Stimulated activated CD4-positive, alpha-beta T cell treated with anti-CD3 and anti-CD28 coated beads, Interleukin-2, amount 100 ng/mL, for 4 hours (primary cell): ENCODE measurements at regions not wholly inside any gene's neighbourhood (a gene's known extent, or its start where the extent isn't known, plus 50 kb on each side); places are given as distances from the start of the nearest gene placed in this dataset.

Experiments
- DNase-seq: peaks from one replicate; pipeline ENCODE4 v3.0.0-alpha.2; 2020; ENCODE audit warnings: low read depth

DNA sequence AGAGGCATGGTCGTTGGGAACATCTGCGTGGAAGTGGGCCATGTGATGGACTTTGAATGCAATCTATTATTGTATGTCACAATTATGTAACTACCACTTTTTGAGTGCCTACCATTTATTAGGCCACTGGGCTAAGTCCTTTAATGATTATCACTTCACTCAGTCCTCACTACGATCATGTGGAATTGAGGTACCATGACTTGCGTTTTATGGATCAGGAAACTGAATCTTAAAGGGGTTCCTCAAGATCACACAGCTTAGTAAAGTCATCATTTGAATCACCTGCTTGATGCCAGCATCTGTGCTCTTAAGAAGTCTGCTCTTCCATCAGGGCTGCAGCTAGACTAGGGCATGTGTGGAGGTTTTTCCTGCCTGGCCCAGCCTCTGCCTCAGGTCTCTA lies 136.7 kb downstream of the DAD1 start:
- DNase-seq: no peak

DNA sequence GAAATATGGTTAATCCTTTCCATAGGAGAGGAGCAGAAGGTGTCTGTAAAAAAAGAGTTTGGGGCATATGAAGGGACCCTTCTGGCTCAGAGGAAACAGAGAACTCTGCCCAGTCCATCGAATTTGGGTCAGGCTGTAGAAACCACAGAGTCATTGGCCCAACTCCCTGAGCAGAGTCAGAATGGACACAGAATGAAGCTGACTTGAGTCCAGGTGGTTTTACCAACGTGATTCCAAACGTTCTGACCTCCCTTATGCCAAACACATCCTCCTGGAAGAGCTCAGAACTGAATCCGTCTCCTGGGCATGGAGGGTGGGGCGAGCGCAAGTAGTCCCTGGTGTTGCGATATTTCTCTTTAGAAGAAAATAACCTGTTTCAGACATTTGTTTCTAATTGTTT lies 138.8 kb downstream of the DAD1 start:
- no peak for DNase-seq

DNA sequence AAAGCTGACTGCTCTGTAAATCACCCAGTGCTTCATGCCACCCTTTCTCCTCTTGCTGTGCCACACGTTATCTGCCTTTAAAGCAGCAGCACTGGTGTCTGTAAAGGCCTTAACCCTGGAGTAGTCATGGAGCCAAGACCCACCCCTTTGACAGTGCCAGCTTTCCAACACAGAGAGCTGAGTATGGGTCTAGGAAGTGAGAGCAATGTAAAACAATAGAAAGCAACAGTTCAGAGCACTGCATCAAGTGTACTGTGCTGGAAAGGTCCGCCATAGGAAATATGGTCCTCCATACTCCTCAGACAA lies 139.5 kb downstream of the DAD1 start:
- DNase-seq: no peak

DNA sequence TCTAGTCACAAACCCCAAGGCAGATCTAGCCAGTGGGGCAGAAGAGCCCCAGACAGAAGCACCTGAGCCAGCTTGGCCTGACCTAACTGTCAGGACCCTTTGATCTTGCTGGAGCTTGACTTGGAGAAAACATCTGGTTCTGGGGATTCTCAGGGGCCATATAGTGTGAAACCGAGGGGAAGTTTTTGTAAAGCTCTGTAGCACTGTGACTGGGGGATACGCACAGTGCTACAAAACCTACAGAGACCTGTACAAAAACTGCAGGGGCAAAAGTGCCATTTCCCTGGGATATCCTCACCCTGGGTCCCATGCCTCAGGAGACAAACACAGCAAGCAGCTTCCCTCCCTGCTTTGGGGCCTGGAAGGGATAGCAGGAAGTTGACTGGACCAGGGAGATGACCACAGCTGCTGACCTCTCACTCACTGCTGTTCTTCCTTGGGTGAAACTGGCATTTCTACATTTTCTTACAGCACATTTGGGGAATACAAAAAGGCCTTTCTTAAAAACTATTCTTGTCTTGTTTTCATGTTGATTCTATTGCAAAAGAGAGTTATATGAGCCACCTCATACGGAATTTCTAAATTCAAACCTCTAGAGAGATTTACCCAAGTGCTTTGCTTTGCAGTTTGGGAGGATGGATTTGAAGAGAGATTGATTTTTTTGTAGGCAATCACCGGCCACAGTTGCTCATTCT lies 140.0 kb downstream of the DAD1 start:
- no peak for DNase-seq

DNA sequence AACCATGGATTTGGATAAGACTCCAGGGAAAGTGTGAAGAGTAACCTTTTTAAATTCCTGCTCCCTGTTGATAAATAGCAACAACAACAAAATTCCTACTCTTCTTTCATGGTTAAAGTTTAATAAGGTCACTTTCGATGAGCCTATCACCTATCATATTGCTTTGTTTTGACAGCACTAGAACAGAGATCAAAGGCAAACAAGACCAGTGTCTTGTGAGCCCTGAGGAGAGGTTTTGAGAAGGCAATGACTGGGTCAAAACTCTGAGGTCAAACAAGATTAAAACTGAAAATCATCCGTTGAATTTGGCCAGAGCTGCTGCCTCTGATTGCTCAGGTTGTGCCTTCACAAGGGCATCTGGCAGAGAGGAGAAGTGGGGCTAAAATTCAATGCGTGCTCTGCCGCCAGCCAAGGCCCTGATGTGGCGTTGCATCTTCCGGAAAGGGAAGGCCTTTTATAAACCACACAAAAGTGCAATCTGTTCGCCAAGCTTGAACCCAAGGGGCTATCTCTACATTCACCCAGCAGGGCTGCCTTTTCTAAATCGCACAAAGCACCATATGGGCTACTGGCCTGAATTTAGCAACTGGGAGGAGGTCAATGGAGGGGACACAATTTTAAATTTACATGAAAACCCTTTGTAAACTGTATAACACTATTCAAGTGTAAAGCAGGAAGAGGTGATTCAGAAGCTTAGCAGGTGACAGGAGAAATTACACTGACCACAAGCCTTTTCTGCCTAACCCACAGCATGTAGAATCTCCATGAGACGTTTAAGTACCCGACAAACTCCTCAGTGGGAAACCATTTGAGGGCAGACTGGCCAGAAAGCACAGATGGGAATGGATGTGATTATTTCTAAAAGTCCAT lies 140.8 kb downstream of the DAD1 start:
- DNase-seq: no peak

DNA sequence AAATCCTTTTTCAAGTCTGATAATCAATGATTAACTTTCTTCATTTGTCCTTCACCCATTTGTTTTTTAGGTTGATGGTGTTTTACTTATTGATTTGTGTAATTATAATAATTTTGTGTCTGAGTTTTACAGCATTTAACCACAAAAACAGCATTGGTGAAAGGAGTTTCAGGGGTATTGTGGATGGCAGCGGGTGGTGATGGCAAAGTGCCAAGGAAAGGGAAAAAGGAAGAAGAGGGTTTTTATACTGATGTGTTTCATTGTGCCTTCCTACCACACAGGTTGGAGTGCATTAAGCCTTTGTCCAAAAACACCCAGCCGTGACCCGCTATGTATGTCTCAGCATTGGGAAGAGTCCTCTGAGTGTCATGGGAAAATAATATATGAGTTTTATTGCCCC lies 150.3 kb downstream of the DAD1 start:
- DNase-seq: no peak

DNA sequence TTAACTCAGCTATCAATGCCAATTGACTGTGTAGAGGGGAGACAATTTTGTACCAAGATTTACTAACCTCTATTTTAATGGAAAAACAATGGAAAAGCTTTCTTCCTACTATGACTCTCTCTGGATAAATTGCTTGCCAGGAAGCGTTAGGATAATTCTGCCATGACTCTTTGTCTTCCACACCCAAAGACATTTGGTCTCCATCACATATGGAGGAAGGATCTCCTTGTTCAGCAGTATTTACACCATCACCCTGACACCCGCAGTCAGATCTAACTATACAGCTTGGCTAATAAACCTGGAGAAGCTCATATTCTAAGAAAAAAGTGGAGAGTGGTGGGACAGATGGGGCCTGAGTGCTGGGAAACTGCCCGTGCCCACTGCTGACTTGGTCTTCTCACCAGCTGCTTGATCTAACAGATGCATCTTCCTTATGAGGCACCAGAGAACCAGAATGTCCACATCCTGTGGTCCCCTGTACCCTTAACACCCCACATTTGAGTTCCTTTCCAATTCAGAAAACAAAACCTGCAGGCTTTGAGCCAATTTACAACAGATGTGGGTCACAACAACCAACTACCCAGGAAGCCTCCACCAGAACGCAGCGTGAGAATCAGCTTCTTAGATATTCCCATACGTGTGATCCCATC lies 154.0 kb downstream of the DAD1 start:
- DNase-seq: no peak

DNA sequence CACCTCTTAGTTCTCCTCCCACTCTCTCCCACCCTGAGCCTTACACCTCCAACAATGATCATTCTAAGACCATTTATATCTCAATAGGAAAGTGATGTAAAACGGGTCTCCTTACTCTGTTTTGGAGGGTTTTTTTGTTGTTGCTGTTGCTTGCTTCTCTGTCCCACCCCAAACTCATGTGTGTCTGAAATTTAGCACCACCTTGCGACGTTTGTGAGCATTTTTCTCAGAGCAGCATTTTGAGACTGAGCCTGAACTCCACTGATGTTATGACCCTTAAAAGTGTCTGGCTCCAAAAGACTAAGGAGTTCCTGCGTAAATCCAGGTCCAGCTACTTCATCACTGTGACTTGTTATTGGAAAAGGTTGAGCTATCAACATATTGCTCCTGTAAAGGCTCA lies 155.0 kb downstream of the DAD1 start:
- no peak for DNase-seq

DNA sequence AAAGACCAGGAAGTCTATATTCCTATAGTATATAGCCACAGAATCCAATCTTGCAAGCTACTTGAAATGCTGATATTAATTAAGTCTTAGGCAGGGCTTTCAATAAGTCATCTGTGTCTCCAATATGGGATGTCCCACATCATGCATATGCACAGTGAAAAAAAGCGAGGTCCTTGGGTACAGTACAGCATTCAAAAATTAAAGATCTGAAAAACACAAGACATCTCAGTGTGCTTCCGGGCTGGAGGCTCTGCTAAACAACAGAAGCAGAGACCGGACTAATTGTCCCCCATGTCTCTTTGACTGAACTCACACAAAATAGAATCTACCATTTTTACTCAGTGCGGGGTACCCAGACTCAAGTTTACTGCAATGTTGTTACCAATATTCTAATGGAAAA lies 156.0 kb downstream of the DAD1 start:
- DNase-seq: no peak

DNA sequence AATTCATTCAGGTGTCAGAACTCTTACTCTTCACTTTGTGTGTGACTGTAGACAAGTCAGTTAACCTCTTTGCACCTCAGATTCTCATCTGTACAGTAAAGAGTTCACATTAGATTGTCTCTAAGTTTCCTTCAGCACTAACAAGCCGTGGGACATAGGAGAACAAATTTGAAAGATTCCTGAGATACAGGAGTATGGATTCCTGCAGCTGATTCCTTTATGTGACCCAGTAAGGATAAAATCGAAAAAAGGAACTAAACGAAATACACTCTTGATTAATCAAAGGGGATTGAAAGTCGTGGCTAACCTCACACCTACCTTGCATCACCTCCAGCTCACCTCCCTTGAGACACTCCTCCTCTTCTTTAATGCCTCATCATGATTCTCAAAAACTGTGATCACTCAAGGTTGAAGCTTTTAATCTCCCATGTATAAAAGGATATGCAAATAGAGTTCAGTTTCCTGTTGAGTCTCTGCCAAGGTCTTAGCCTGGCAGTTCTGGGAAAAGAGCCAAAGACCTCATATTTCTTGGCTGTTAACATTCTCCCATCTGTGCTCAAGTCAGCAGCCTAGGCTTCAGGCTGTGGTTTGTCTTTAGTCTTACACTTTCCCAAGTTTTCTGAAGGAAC lies 156.6 kb downstream of the DAD1 start:
- no peak for DNase-seq

DNA sequence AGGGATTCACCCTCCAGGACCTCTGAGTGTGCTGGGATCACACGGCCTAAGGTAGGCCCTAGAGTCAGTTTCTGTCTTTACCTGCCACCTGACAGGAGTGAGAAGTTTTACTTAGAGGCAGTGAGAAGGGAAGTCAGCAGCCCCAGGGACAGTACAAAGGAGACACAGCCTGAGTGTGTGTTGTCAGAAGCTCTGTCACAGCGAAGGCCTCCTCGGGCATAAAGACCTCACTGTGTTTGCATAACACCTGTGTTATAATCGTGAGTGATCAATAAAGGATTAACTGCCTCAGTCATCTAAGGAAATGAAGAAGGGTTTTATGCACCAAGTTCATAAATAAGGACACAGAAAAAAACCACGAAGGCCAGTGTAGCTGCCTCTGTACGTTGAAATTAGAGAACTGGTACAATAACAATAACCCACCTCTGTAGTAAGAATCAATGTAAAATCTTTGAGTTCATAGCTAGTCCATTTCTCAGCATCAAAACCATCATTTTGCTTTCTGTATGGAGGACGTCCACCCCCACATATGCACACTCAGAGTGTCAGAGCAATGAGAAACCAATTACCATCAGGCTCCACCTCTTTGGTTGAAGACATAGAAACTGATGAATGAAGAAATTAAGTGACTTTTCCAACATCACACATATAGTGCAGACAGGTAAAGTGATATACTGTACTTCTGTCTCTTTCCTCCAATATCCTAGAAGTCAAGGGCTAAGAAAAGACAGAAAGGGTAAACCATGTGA lies 159.3 kb downstream of the DAD1 start:
- no peak for DNase-seq

DNA sequence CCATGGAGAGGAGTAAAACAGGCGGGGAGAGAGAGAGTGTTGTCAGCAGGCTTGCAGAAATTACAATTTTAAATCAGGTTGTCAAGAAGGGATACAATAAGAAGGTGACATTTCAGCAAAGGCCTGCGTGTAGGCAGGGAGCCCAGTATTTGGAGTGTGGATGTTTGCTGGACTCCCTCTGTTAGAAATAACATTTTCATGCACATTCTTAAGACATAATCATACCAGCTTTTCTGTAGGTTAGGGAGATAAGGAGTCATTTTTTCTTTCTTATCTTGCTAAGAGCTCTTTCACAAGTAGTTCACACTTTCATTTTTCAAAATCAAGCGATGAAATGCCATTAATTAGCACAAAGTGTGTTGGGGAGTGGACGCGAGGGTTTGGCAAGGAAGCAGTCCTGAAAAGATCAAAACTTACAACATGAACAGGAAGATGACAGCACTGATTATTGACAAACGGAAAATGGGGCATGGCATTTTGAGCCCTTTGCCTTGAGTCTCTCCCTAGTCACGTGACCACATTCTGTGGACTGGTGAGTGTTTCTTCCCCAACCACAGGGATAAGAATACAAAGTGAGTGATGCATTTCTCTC lies 160.2 kb downstream of the DAD1 start:
- DNase-seq: no peak

DNA sequence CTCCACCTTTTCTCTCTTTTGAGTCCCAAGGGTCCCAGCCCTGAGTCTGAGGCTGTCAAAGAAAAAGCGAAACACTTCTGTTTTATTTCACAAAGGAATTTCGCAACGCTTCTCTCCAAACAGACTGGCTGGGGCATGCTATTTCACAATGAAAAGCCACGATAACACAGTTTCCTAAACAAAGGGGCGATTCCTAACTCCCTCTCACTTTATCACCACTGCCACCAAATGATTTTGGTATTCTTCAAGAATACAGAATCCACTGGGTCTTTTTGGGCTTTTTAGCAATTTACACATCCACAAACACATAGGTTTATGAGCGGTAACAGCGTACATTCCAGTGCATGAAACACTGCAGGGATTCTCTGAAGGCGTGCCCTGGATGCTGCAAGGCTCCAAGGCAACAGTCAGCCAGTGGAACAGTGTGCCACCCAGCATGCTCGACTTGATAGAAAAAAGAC lies 161.2 kb downstream of the DAD1 start:
- no peak for DNase-seq

DNA sequence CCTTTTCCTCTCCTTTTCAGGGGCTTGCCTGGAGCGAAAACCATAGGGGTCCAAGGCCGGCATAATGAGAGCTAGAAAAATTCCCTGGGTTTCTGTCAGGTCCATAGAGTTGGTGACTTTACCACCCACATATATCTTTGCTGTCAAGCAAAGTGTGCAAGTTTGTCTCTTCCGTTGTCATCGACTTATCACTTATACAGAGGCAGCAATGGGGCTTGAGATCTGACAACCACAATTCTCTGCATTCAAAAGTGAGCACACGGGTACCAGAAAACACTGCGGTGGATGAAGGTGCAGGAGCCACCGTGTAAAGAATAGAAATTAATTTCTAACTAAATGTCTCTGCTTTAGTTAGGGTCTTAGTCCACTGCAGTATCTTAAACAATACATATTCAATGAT lies 162.3 kb downstream of the DAD1 start:
- no peak for DNase-seq

DNA sequence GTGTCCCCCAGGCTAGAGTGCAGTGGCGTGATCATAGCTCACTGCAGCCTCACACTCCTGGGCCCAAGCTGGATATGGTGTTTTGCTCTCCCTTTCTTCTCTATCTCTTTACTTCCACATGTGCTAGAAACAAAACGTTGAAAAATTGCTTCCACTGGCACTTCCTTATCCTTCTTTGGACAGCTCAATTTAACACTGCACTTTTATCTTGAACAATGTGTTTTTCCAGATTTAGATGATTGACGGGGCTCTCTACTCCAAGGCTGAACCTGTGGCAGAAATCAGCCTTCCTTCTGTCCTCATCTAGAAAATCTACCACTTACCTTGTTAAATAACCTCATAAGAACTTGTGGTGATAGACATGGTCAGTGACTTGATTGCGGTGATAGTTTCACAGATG lies 165.1 kb downstream of the DAD1 start:
- DNase-seq: no peak

DNA sequence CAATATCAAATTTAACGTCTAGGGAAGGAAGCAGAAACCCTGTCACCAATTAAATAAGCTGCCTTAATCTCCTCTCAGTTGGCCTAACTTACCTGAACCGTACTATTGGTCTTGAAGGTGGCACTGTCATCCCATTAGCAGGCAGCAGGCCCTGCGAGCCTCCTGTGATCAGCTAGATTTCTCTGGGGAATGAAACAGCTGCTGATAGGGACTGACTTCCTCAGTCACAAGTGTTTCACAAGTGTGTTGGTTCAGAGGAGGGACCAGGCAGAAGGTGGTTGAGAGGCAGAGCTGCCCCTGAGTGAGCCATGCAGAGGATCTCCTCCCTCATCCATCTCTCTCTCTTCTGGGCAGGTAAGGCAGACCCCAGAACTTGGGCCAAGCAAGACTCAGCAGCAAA lies 166.8 kb downstream of the DAD1 start:
- DNase-seq: no peak

DNA sequence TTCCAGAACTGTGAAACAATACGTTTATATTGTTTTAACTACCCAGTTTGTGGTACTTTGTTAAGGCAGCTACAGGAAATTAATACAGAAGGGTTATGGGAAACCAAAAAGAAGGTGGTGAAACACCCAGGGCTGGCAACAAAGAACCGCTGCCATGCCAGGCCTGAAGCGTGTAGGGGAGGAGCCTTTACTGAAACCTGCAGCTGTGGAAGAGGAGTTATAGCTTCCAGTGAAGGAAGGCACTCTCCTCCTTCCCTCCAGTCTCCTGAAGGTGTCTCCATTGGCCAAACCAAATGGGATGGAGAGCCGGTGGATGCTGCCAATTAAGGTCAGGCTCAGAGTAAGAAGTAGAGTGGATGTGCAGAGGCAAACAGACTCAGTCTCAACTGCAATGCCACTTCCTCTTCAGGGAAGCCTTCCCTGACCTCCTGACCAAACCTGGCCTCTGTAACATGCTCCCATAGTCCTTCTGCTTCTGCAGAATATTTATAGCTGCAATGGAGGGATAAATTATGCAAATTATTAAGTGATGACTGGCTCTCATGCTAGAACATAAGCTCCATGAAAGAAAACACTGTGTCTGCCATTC lies 168.3 kb downstream of the DAD1 start:
- no peak for DNase-seq

DNA sequence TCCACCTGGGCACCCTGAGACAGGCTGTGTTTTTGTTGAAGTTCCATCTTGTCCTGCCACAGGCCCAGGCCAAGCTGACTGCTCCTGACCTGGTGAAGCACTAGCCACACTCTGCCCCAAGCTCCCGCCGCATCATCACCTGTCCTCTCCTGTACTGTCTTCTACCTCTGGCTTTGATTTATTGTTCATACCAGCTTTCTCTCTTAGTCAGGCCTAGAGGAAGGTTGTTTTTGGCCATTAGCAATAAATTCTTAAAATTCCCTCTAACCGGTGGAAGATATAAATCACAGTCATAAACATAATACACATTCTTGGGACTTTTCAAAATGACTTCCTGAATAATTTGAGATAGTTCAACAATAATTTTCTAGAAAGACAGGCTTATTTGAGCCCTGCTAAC lies 169.4 kb downstream of the DAD1 start:
- DNase-seq: no peak

DNA sequence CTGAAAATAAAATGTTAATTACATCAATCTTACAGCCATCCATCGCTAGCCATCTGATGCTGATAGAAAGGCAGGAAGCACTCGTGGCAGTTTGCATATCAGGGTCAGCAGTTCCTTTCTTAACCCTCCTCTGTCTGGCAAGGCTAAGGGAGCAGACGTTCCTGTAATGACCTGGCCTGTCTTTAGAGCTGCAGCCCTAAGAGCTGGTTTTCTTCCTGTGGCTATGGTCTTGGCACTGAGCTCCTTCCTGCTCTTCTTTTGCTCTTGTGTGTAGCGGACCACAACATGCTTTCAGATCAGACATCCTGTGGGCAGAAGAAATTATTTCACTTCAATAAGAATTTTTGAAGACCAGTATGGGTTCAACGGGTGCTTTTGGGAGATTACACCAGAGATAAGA lies 170.4 kb downstream of the DAD1 start:
- no peak for DNase-seq

DNA sequence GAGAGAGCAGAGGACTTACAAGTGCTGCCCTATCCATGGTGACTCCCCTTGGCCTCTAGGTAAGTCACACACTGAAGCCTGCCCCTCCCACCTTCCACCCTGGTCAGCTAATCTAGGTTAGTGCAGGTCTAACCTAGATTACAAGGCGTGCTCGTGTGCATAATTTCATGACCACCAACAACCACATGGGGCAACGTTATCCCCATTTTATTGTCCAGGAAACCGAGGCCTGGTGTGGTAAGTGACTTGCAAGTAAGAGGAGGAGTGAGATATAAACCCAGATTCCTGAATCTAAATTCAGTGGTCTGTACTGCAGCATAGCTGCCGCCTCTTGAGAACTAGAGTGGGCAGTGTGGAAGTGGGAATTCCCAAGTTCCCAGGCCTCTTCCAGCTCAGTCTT lies 171.1 kb downstream of the DAD1 start:
- DNase-seq: no peak

DNA sequence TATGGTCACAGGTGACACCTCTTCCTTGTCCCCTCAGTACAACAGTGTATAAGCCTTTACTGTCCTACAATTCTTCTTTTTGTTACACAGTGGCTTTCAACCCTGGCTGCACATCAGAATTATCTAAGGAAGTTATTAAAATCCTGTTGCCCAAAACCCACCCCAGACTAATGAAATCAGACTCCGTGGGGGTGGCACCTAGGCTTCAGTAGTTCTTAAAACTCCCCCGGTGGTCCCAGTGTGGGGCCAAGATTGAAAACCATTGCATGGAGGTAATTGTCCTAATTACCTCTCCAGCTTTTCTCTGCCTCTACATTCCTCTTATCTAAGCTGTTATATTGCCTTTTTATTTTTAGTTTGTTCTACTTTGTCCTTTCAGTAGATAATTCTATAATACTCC lies 172.8 kb downstream of the DAD1 start:
- no peak for DNase-seq
